ENCODE measurements at regions not wholly inside any gene's neighbourhood (a gene's known extent, or its start where the extent isn't known, plus 50 kb on each side); places are given as distances from the start of the nearest gene placed in this dataset.
A peak's percentile ranks its signal among the peaks of the same experiment; 100 is the strongest.
"Not testable (repeated sequence)": the region's sequence is repeated elsewhere in the genome, so short reads cannot be mapped to it uniquely, and the experiment has no call there.

- peak; percentile 24 for DNase-seq (ENCODE audit: low spot score)
Measured at GRCh38 chr16:65697065-65697464, 575.2 kb upstream of the CDH11 start.

- not testable (repeated sequence) for DNase-seq (ENCODE audit: low spot score)
Measured at GRCh38 chr16:65691846-65692245, 570.0 kb upstream of the CDH11 start.

GRCh38 chr16:65689726-65690125 is 567.9 kb upstream of the CDH11 start:
- no peak for DNase-seq (ENCODE audit: low spot score)

GRCh38 chr16:65688301-65688700 is 566.4 kb upstream of the CDH11 start:
- DNase-seq (ENCODE audit: low spot score) = no peak

- DNase-seq (ENCODE audit: low spot score) = no peak
Measured at GRCh38 chr16:65684230-65684629, 562.4 kb upstream of the CDH11 start.

- no peak for DNase-seq (ENCODE audit: low spot score)
Measured at GRCh38 chr16:65681406-65681805, 559.5 kb upstream of the CDH11 start.

- DNase-seq (ENCODE audit: low spot score) = no peak
Measured at GRCh38 chr16:65679785-65680184, 557.9 kb upstream of the CDH11 start.

- DNase-seq (ENCODE audit: low spot score) = no peak
Measured at GRCh38 chr16:65675161-65675560, 553.3 kb upstream of the CDH11 start.

GRCh38 chr16:65672960-65673359 is 551.1 kb upstream of the CDH11 start:
- DNase-seq (ENCODE audit: low spot score) = no peak

- DNase-seq (ENCODE audit: low spot score) = no peak
Measured at GRCh38 chr16:65671071-65671470, 549.2 kb upstream of the CDH11 start.

GRCh38 chr16:65668064-65668595 is 546.3 kb upstream of the CDH11 start:
- DNase-seq (ENCODE audit: low spot score) = no peak

- DNase-seq (ENCODE audit: low spot score) = no peak
Measured at GRCh38 chr16:65667011-65667578, 545.2 kb upstream of the CDH11 start.

- DNase-seq (ENCODE audit: low spot score) = peak; percentile 94
Measured at GRCh38 chr16:65666132-65666941, 544.5 kb upstream of the CDH11 start.

- DNase-seq (ENCODE audit: low spot score) = peak; percentile 18
Measured at GRCh38 chr16:65665586-65665985, 543.7 kb upstream of the CDH11 start.

- no peak for DNase-seq (ENCODE audit: low spot score)
Measured at GRCh38 chr16:65663774-65664173, 541.9 kb upstream of the CDH11 start.

GRCh38 chr16:65662256-65662655 is 540.4 kb upstream of the CDH11 start:
- no peak for DNase-seq (ENCODE audit: low spot score)

GRCh38 chr16:65661558-65661957 is 539.7 kb upstream of the CDH11 start:
- no peak for DNase-seq (ENCODE audit: low spot score)

GRCh38 chr16:65660390-65660789 is 538.5 kb upstream of the CDH11 start:
- peak; percentile 76 for DNase-seq (ENCODE audit: low spot score)

- DNase-seq (ENCODE audit: low spot score) = no peak
Measured at GRCh38 chr16:65659758-65660157, 537.9 kb upstream of the CDH11 start.

- DNase-seq (ENCODE audit: low spot score) = no peak
Measured at GRCh38 chr16:65658787-65659220, 536.9 kb upstream of the CDH11 start.

- DNase-seq (ENCODE audit: low spot score) = peak; percentile 75
Measured at GRCh38 chr16:65658349-65658748, 536.5 kb upstream of the CDH11 start.

- DNase-seq (ENCODE audit: low spot score) = no peak
Measured at GRCh38 chr16:65657556-65657955, 535.7 kb upstream of the CDH11 start.

- no peak for DNase-seq (ENCODE audit: low spot score)
Measured at GRCh38 chr16:65657071-65657494, 535.2 kb upstream of the CDH11 start.

All from umbilical cord (tissue), 1 donor.